MM.1S (cell line): ENCODE measurements at regions not wholly inside any gene's neighbourhood (a gene's known extent, or its start where the extent isn't known, plus 50 kb on each side); places are given as distances from the start of the nearest gene placed in this dataset.

Source experiments
- DNase-seq: peaks from one replicate; pipeline ENCODE4 v3.0.0-alpha.2; 2015
- H2AFZ ChIP-seq: fragments of 300-600 bp; sonication (generic); 2 replicates; pipeline ENCODE4 v1.6.0; 2016; ENCODE audit warnings: antibody characterized with exemption, low read length
- H3F3A ChIP-seq: fragments of 300-600 bp; sonication (generic); 2 replicates; pipeline ENCODE4 v1.6.1; 2016; ENCODE audit warnings: mild to moderate bottlenecking, antibody characterized with exemption, low read length, moderate library complexity, mixed read lengths; ENCODE audit not compliant: insufficient read depth
- H3K27ac ChIP-seq: fragments of 300-600 bp; sonication (generic); 2 replicates; pipeline ENCODE4 v1.5.1; 2016; ENCODE audit warnings: mild to moderate bottlenecking, low read length
- H3K27me3 ChIP-seq: fragments of 300-600 bp; sonication (generic); replicated peaks from 2 replicates; pipeline ENCODE4 v1.6.0; 2016; ENCODE audit warnings: low read length; ENCODE audit not compliant: insufficient read depth
- H3K36me3 ChIP-seq: fragments of 300-600 bp; sonication (generic); replicated peaks from 2 replicates; pipeline ENCODE4 v1.6.1; 2016; ENCODE audit warnings: mild to moderate bottlenecking, low read length, mixed read lengths; ENCODE audit not compliant: insufficient read depth
- H3K4me1 ChIP-seq: fragments of 300-600 bp; sonication (generic); 2 replicates; pipeline ENCODE4 v1.6.1; 2016; ENCODE audit warnings: low read length, mixed read lengths
- H3K4me2 ChIP-seq: fragments of 300-600 bp; sonication (generic); 2 replicates; pipeline ENCODE4 v1.6.0; 2016; ENCODE audit warnings: low read depth, low read length
- H3K4me3 ChIP-seq: fragments of 300-600 bp; sonication (generic); 2 replicates; pipeline ENCODE4 v1.5.1; 2016; ENCODE audit warnings: low read length, mixed read lengths
- H3K79me2 ChIP-seq: fragments of 300-600 bp; sonication (generic); 2 replicates; pipeline ENCODE4 v1.6.1; 2016; ENCODE audit warnings: mixed run types, low read length, mixed read lengths
- H3K9ac ChIP-seq: fragments of 300-600 bp; sonication (generic); 2 replicates; pipeline ENCODE4 v1.6.1; 2016; ENCODE audit warnings: low read length, mixed read lengths
- H3K9me2 ChIP-seq: fragments of 300-600 bp; sonication (generic); replicated peaks from 2 replicates; pipeline ENCODE4 v1.6.1; 2016; ENCODE audit warnings: mild to moderate bottlenecking, low read length, mixed read lengths; ENCODE audit not compliant: insufficient read depth
- H3K9me3 ChIP-seq: fragments of 300-600 bp; sonication (generic); replicated peaks from 2 replicates; pipeline ENCODE4 v1.6.1; 2016; ENCODE audit warnings: mild to moderate bottlenecking, low read length, mixed read lengths; ENCODE audit not compliant: insufficient read depth
- H4K20me1 ChIP-seq: fragments of 300-600 bp; sonication (generic); 2 replicates; pipeline ENCODE4 v1.6.1; 2016; ENCODE audit warnings: mild to moderate bottlenecking, low read length, moderate library complexity, mixed read lengths; ENCODE audit not compliant: insufficient read depth
- EZH2 ChIP-seq: fragments of 300-600 bp; sonication (generic); optimal IDR thresholded peaks from 2 replicates; pipeline ENCODE3; 2017; ENCODE audit warnings: low read depth, mild to moderate bottlenecking, antibody characterized with exemption, low read length, mixed read lengths
- EZH2phosphoT487 ChIP-seq: fragments of 300-600 bp; sonication (generic); IDR thresholded peaks from 2 replicates; pipeline ENCODE4 v1.6.1; 2018; ENCODE audit warnings: antibody characterized with exemption, low read length
- TF ChIP-seq, protein P1 (sequence below): fragments of 300-600 bp; sonication (generic); IDR thresholded peaks from 2 replicates; pipeline ENCODE4 v1.5.1; 2016; ENCODE audit warnings: antibody characterized with exemption, low read length, mixed read lengths

DNA sequence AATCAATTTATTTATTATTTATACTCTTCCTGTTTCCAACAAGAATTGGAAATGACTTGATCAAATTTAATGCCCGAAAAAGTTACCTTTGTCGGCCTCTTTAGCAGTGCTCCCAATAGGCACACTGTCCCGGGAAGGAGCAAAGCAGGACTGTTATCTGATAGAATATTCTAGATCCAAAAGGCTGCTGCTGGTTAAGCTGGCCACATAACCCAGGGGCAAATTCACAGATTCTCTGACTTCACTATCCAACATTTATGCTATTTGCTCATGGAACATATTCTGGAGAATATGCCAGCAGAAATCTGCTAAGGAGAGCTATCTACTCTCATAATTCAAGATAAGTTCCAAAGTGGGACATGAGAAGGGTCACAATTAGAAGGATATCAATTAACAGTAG lies 100.2 kb upstream of the DMAC1 start:
- Histone ChIP-seq H3F3A (no peaks in the 10 kb centered on the region), H3K27me3 (no peaks in the 10 kb centered on the region), H3K4me3 (no peak overlapping the region), H3K27ac (no peak overlapping the region), H3K9me3 (no peaks in the 10 kb centered on the region), H4K20me1 (no peaks in the 10 kb centered on the region), H2AFZ (no peak overlapping the region), H3K9ac (no peak overlapping the region), H3K4me2 (no peak overlapping the region), H3K79me2 (no peaks in the 10 kb centered on the region), H3K36me3 (no peaks in the 10 kb centered on the region), H3K9me2 (no peaks in the 10 kb centered on the region), H3K4me1 (no peaks in the 10 kb centered on the region)
- TF ChIP-seq EZH2 = no peak
- TF ChIP-seq EZH2phosphoT487 = no peak
- TF ChIP-seq, protein P1, sequence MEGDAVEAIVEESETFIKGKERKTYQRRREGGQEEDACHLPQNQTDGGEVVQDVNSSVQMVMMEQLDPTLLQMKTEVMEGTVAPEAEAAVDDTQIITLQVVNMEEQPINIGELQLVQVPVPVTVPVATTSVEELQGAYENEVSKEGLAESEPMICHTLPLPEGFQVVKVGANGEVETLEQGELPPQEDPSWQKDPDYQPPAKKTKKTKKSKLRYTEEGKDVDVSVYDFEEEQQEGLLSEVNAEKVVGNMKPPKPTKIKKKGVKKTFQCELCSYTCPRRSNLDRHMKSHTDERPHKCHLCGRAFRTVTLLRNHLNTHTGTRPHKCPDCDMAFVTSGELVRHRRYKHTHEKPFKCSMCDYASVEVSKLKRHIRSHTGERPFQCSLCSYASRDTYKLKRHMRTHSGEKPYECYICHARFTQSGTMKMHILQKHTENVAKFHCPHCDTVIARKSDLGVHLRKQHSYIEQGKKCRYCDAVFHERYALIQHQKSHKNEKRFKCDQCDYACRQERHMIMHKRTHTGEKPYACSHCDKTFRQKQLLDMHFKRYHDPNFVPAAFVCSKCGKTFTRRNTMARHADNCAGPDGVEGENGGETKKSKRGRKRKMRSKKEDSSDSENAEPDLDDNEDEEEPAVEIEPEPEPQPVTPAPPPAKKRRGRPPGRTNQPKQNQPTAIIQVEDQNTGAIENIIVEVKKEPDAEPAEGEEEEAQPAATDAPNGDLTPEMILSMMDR = no peak
- no peak for DNase-seq

GRCh38 chr9:7894231-7894630 lies 94.7 kb upstream of the DMAC1 start:
- no peak for TF ChIP-seq EZH2phosphoT487
- TF ChIP-seq, protein P1 = no peak
- no peak for TF ChIP-seq EZH2
- Histone ChIP-seq H2AFZ (no peak overlapping the region), H3K9me2 (no peaks in the 10 kb centered on the region), H3K36me3 (no peaks in the 10 kb centered on the region), H3K27ac (no peak overlapping the region), H3K4me3 (no peak overlapping the region), H3F3A (no peaks in the 10 kb centered on the region), H3K4me2 (no peak overlapping the region), H3K27me3 (no peaks in the 10 kb centered on the region), H3K79me2 (no peaks in the 10 kb centered on the region), H3K9ac (no peak overlapping the region), H3K9me3 (no peaks in the 10 kb centered on the region), H3K4me1 (no peaks in the 10 kb centered on the region), H4K20me1 (no peaks in the 10 kb centered on the region)
- no peak for DNase-seq

DNA sequence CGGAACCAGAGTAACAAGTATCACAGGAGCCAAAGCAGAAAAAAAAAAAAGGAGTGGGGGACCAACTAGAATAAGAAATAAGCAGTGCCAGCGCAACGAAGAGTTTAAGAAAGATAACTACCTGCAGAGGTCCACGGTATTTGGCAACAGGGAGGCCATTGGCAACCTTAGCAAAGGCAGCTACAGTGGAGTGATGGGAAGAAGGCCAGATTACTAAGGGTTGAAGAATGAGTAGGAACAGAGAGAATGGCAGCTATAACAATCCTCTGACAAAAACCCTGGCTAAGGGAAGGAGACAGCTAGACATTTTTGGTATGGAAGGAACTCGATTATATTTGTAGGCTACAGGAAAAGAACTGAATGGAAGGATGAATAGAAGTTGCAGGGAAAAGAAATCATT lies 93.4 kb upstream of the DMAC1 start:
- no peaks in the 10 kb centered on the region for H4K20me1 ChIP-seq
- no peaks in the 10 kb centered on the region for H3K36me3 ChIP-seq
- H2AFZ ChIP-seq = no peak overlapping the region
- no peak for DNase-seq
- no peaks in the 10 kb centered on the region for H3K9me3 ChIP-seq
- H3K27me3 ChIP-seq = no peaks in the 10 kb centered on the region
- H3K4me1 ChIP-seq = no peaks in the 10 kb centered on the region
- H3K79me2 ChIP-seq = no peaks in the 10 kb centered on the region
- no peak for TF ChIP-seq EZH2phosphoT487
- TF ChIP-seq, protein P1 = no peak
- TF ChIP-seq EZH2 = no peak
- no peaks in the 10 kb centered on the region for H3K9me2 ChIP-seq
- no peak overlapping the region for H3K4me3 ChIP-seq
- H3K4me2 ChIP-seq = no peak overlapping the region
- no peak overlapping the region for H3K27ac ChIP-seq
- H3F3A ChIP-seq = no peaks in the 10 kb centered on the region
- no peak overlapping the region for H3K9ac ChIP-seq
